Nephron progenitor cell (in vitro differentiated cells): ENCODE measurements at regions not wholly inside any gene's neighbourhood (a gene's known extent, or its start where the extent isn't known, plus 50 kb on each side); places are given as distances from the start of the nearest gene placed in this dataset.

Experiments
- DNase-seq: peaks from one replicate; pipeline ENCODE4 v3.0.0; 2021
- H3K27ac Mint-ChIP-seq: 2 replicates; pipeline ENCODE4 v1.8.0; 2021; ENCODE audit warnings: mild to moderate bottlenecking, moderate library complexity, mixed read lengths
- H3K27me3 Mint-ChIP-seq: 2 replicates; pipeline ENCODE4 v1.8.0; 2021; ENCODE audit warnings: mild to moderate bottlenecking, low read depth, mixed read lengths; ENCODE audit not compliant: poor library complexity
- H3K36me3 Mint-ChIP-seq: 2 replicates; pipeline ENCODE4 v1.8.0; 2021; ENCODE audit warnings: low read depth, mixed read lengths
- H3K4me1 Mint-ChIP-seq: 2 replicates; pipeline ENCODE4 v1.8.0; 2021; ENCODE audit warnings: mixed read lengths
- H3K4me3 Mint-ChIP-seq: 2 replicates; pipeline ENCODE4 v1.8.0; 2021; ENCODE audit warnings: mild to moderate bottlenecking, moderate library complexity, mixed read lengths
- H3K9me3 Mint-ChIP-seq: 2 replicates; pipeline ENCODE4 v1.8.0; 2021; ENCODE audit warnings: mild to moderate bottlenecking, moderate library complexity, mixed read lengths
- TF ChIP-seq, protein P1 (sequence below): fragments of 200-600 bp; sonication (generic); IDR thresholded peaks from 2 replicates; pipeline ENCODE4 v1.5.0; 2021; ENCODE audit warnings: antibody characterized with exemption

DNA sequence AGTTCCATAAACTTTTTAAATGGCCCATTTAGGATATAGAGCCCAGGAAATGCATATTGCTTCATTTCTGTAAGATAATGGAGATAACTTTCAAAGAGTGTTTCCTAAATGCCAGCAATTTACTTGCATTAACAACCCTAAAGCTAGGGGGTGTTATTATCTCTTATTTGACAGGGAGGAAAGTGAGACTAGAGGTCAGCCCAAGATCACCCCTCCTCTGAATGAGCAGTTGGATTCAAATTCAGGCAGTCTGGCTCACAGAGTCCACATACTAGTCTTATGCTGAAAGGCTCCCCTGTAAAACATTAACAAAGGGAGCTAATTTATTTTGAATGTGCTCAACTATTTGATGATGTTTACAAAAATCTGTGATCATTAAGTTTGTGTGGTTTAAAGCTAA is 49.9 kb upstream of the TRIM77 start:
- Mint-ChIP-seq H3K4me3 (no peak overlapping the region), H3K36me3 (no peaks in the 10 kb centered on the region), H3K27ac (no peak overlapping the region), H3K4me1 (peaks cover 4% of the 10 kb centered on the region), H3K27me3 (no peaks in the 10 kb centered on the region), H3K9me3 (no peaks in the 10 kb centered on the region)
- TF ChIP-seq, protein P1, sequence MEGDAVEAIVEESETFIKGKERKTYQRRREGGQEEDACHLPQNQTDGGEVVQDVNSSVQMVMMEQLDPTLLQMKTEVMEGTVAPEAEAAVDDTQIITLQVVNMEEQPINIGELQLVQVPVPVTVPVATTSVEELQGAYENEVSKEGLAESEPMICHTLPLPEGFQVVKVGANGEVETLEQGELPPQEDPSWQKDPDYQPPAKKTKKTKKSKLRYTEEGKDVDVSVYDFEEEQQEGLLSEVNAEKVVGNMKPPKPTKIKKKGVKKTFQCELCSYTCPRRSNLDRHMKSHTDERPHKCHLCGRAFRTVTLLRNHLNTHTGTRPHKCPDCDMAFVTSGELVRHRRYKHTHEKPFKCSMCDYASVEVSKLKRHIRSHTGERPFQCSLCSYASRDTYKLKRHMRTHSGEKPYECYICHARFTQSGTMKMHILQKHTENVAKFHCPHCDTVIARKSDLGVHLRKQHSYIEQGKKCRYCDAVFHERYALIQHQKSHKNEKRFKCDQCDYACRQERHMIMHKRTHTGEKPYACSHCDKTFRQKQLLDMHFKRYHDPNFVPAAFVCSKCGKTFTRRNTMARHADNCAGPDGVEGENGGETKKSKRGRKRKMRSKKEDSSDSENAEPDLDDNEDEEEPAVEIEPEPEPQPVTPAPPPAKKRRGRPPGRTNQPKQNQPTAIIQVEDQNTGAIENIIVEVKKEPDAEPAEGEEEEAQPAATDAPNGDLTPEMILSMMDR, result no peak
- no peak for DNase-seq
